GM12864 (cell line): ENCODE measurements at regions not wholly inside any gene's neighbourhood (a gene's known extent, or its start where the extent isn't known, plus 50 kb on each side); places are given as distances from the start of the nearest gene placed in this dataset.

ENCODE experiments used
- DNase-seq: peaks from one replicate; pipeline ENCODE4 v3.0.0-alpha.2; 2011; ENCODE audit warnings: low read depth
- H3K4me3 ChIP-seq: 2 replicates; pipeline ENCODE4 v1.5.1; 2011; ENCODE audit warnings: mild to moderate bottlenecking, low read depth, low read length, control low read depth
- CTCF ChIP-seq: IDR thresholded peaks from 2 replicates; pipeline ENCODE4 v1.5.1; 2011; ENCODE audit warnings: low read depth, mild to moderate bottlenecking, moderate library complexity, low read length, control low read depth, inconsistent platforms; ENCODE audit errors: missing control alignments

- H3K4me3 ChIP-seq, result no peak overlapping the region
- no peak for DNase-seq
- TF ChIP-seq CTCF, result no peak
Observed at GRCh38 chr11:23399995-23400394, 539.7 kb upstream of the CCDC179 start.

GRCh38 chr11:23403210-23404185 is 543.2 kb upstream of the CCDC179 start:
- no peak for TF ChIP-seq CTCF
- DNase-seq, result no peak
- no peak overlapping the region for H3K4me3 ChIP-seq

GRCh38 chr11:23404225-23405160 is 544.2 kb upstream of the CCDC179 start:
- no peak for TF ChIP-seq CTCF

GRCh38 chr11:23405350-23405937 is 545.2 kb upstream of the CCDC179 start:
- TF ChIP-seq CTCF, result no peak
- no peak overlapping the region for H3K4me3 ChIP-seq
- no peak for DNase-seq

More at GRCh38 chr11:23404225-23405160, 544.2 kb upstream of the CCDC179 start:
- no peak overlapping the region for H3K4me3 ChIP-seq
- no peak for DNase-seq

- no peak for TF ChIP-seq CTCF
- DNase-seq, result no peak
- no peak overlapping the region for H3K4me3 ChIP-seq
Observed at GRCh38 chr11:23406131-23406819, 546.0 kb upstream of the CCDC179 start.

GRCh38 chr11:23413057-23413456 is 552.8 kb upstream of the CCDC179 start:
- DNase-seq, result no peak
- no peak overlapping the region for H3K4me3 ChIP-seq
- TF ChIP-seq CTCF, result no peak
